K562 (cell line): ENCODE measurements at regions not wholly inside any gene's neighbourhood (a gene's known extent, or its start where the extent isn't known, plus 50 kb on each side); places are given as distances from the start of the nearest gene placed in this dataset.

ENCODE experiments used
- ATAC-seq: fragments of 200-7000 bp; cut with Tn5 transposase; 3 replicates; pipeline ENCODE4 v1.9.1; 2020; ENCODE audit warnings: moderate library complexity
- BruUV-seq: library from RNA; stranded (reverse); fragments of 400-500 nt; replicated peaks from 2 replicates; lab custom pipeline; 2021; lab: Mats Ljungman, UMichigan
- CTCF ChIA-PET: fragments of 300-600 bp; formaldehyde crosslinking; extraction: SDS; loops from one replicate; lab custom pipeline; 2021; ENCODE audit warnings: low intra/inter-chr PET ratio; lab: Yijun Ruan, JAX
- POLR2A ChIA-PET: fragments of 300-600, 350-650 bp; sonication (Branson Sonifier 250); formaldehyde crosslinking; extraction: SDS; loops from one replicate; lab custom pipeline; 2021; ENCODE audit warnings: antibody characterized with exemption, inconsistent platforms; lab: Yijun Ruan, JAX
- DNase-seq, 4 experiments: peaks; one replicate each; pipeline versions ENCODE4 v3.0.0 to v3.0.0-alpha.2; 2011 to 2018; ENCODE audit warnings: low spot score in 3 of 4, mixed read lengths in 3 of 4; ENCODE audit errors: extremely low read depth in 1 of 4
- FAIRE-seq: peaks from 2 replicates; lab custom pipeline; 2011; peaks lifted over from hg19 to GRCh38; lab: Jason Lieb, UNC
- H2AFZ ChIP-seq: 2 replicates; pipeline ENCODE4 v1.6.0; 2011; ENCODE audit warnings: low read depth, low read length, control low read depth, inconsistent platforms
- H3K27ac ChIP-seq: fragments of 200-600 bp; 3 replicates; pipeline ENCODE4 v1.8.0; 2011; ENCODE audit warnings: low read depth, mild to moderate bottlenecking, control low read depth, inconsistent platforms, low read length, moderate library complexity, mixed read lengths; ENCODE audit errors: extremely low read depth
- H3K27me3 ChIP-seq, 2 experiments: fragments of 300-600 bp in 1 of 2; 2 replicates in 1 of 2; 3 replicates in 1 of 2; pipeline versions ENCODE4 v1.6.0 to v1.8.0; 2011; ENCODE audit warnings: inconsistent platforms in 2 of 2, low read length in 2 of 2, mild to moderate bottlenecking in 1 of 2, mixed read lengths in 1 of 2, moderate library complexity in 1 of 2; ENCODE audit not compliant: control insufficient read depth in 2 of 2, insufficient read depth in 2 of 2
- H3K36me3 ChIP-seq: fragments of 300-600 bp; 3 replicates; pipeline ENCODE4 v1.8.0; 2011; ENCODE audit warnings: mild to moderate bottlenecking, low read length, inconsistent platforms; ENCODE audit not compliant: control insufficient read depth, insufficient read depth
- H3K4me1 ChIP-seq, 2 experiments: fragments of 200-600 bp in 1 of 2; replicated peaks in 1 of 2; 2 replicates in 1 of 2; 3 replicates in 1 of 2; pipeline versions ENCODE4 v1.5.1 to v1.8.0; 2011; ENCODE audit warnings: inconsistent platforms in 2 of 2, low read length in 2 of 2, mild to moderate bottlenecking in 1 of 2, mixed read lengths in 1 of 2, moderate library complexity in 1 of 2; ENCODE audit not compliant: control insufficient read depth in 2 of 2, insufficient read depth in 2 of 2
- H3K4me2 ChIP-seq: 2 replicates; pipeline ENCODE4 v1.6.1; 2011; ENCODE audit warnings: low read length, control low read depth, inconsistent platforms, mixed read lengths; ENCODE audit not compliant: insufficient read depth
- H3K4me3 ChIP-seq: fragments of 200-600 bp; sonication (generic), shearing (Covaris generic); 2 replicates; pipeline ENCODE4 v1.5.1; 2016; ENCODE audit warnings: control low read depth, inconsistent platforms
- H3K79me2 ChIP-seq: fragments of 200-600 bp; 3 replicates; pipeline ENCODE4 v1.8.0; 2011; ENCODE audit warnings: low read length, inconsistent platforms; ENCODE audit not compliant: control insufficient read depth, insufficient read depth
- H3K9ac ChIP-seq, 2 experiments: 2 replicates each; pipeline versions ENCODE4 v1.6.0 to v1.6.1; 2011; ENCODE audit warnings: low read depth in 2 of 2, low read length in 2 of 2, control low read depth in 1 of 2, inconsistent platforms in 1 of 2, mild to moderate bottlenecking in 1 of 2, mixed read lengths in 1 of 2; ENCODE audit not compliant: insufficient read depth in 1 of 2
- H3K9me1 ChIP-seq: one replicate; pipeline ENCODE4 v1.6.0; 2011; ENCODE audit warnings: inconsistent platforms, mild to moderate bottlenecking, low read length, moderate library complexity; ENCODE audit not compliant: control insufficient read depth, insufficient read depth
- H3K9me3 ChIP-seq: replicated peaks from 2 replicates; pipeline ENCODE4 v1.5.1; 2011; ENCODE audit warnings: low read depth, low read length, inconsistent platforms; ENCODE audit not compliant: control insufficient read depth, insufficient read depth
- H4K20me1 ChIP-seq: replicated peaks from 2 replicates; pipeline ENCODE4 v1.6.1; 2011; ENCODE audit warnings: low read length, inconsistent platforms, mixed read lengths; ENCODE audit not compliant: control insufficient read depth, insufficient read depth
- ADNP ChIP-seq: fragments of 200-800 bp; sonication (Bioruptor generic); IDR thresholded peaks from 2 replicates; pipeline ENCODE4 v1.6.1; 2016; ENCODE audit warnings: missing genetic modification characterization, missing compliant biosample characterization
- RAD51 ChIP-seq: fragments of 450-650 bp; IDR thresholded peaks from 2 replicates; pipeline ENCODE4 v1.7.1; 2016; ENCODE audit warnings: low read depth, mild to moderate bottlenecking, borderline replicate concordance
- SNRNP70 ChIP-seq: fragments of 200-400 bp; formaldehyde crosslinking; optimal IDR thresholded peaks from 2 replicates; pipeline ENCODE3; 2017; ENCODE audit warnings: low read depth, low read length
- ZNF23 ChIP-seq: fragments of 250-450 bp; sonication (Bioruptor Pico); IDR thresholded peaks from 2 replicates; pipeline ENCODE4 v1.4.0; 2020; ENCODE audit warnings: mild to moderate bottlenecking
- ZNF696 ChIP-seq: fragments of 250-450 bp; sonication (Bioruptor Pico); conservative IDR thresholded peaks from 2 replicates; pipeline ENCODE4 v1.4.0; 2020; ENCODE audit warnings: mild to moderate bottlenecking, moderate library complexity
- WGBS: fragments of 100-300 bp; shearing (Covaris generic); methylation state at CpG from one replicate; pipeline ENCODE4 v1.1.6; 2016; ENCODE audit warnings: low coverage, mixed read lengths; ENCODE audit not compliant: insufficient coverage; ENCODE audit errors: missing lambda C conversion rate; 5-methylcytosine and 5-hydroxymethylcytosine counted together
- in situ Hi-C: fragments of 300-500 bp; cut with MboI; formaldehyde crosslinking; loops from 4 replicates; pipeline ENCODE4 v1.15.0; 2018; ENCODE audit warnings: inconsistent platforms, mixed read lengths
- intact Hi-C: fragments of 100-400 bp; cut with micrococcal nuclease; formaldehyde crosslinking; loops from 2 replicates; pipeline ENCODE4 v1.14.2; 2022
- TF ChIP-seq, protein P1 (sequence below): sonication (generic); IDR thresholded peaks from 2 replicates; pipeline ENCODE4 v1.6.1; 2016
- TF ChIP-seq, protein P2 (sequence below): sonication (generic); formaldehyde crosslinking; IDR thresholded peaks from 2 replicates; pipeline ENCODE4 v1.8.0; 2022; ENCODE audit warnings: missing genetic modification reagents, mild to moderate bottlenecking, borderline replicate concordance
- TF ChIP-seq, protein P3 (sequence below): fragments of 450-650 bp; IDR thresholded peaks from 2 replicates; pipeline ENCODE4 v1.6.1; 2017; ENCODE audit warnings: antibody characterized with exemption, mild to moderate bottlenecking

DNA sequence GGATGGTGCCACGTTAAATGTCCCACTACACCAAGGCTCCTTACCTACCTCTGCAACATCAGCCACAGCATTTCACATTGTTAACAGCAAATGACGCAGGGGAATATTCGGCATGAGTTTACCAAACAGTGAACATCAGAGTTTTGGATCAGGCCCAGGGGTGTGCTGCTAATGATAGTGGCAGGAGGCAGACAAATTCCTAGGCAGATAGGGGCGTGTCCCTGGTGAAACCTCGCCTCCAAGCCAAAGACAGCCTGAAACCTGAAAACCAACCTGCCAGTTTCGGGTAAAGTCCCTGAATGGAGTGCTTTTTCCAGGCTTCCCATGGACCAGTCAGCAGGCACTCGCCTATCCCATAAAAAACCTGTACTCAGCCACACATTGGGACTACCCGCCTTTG is 133.6 kb downstream of the SH3BGRL2 start (continued):
- TF ChIP-seq, protein P1, sequence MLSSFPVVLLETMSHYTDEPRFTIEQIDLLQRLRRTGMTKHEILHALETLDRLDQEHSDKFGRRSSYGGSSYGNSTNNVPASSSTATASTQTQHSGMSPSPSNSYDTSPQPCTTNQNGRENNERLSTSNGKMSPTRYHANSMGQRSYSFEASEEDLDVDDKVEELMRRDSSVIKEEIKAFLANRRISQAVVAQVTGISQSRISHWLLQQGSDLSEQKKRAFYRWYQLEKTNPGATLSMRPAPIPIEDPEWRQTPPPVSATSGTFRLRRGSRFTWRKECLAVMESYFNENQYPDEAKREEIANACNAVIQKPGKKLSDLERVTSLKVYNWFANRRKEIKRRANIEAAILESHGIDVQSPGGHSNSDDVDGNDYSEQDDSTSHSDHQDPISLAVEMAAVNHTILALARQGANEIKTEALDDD, result no peak
- TF ChIP-seq ADNP, result no peak
- no peak for TF ChIP-seq ZNF23 (CRISPR knock-in tag)
- TF ChIP-seq, protein P2, sequence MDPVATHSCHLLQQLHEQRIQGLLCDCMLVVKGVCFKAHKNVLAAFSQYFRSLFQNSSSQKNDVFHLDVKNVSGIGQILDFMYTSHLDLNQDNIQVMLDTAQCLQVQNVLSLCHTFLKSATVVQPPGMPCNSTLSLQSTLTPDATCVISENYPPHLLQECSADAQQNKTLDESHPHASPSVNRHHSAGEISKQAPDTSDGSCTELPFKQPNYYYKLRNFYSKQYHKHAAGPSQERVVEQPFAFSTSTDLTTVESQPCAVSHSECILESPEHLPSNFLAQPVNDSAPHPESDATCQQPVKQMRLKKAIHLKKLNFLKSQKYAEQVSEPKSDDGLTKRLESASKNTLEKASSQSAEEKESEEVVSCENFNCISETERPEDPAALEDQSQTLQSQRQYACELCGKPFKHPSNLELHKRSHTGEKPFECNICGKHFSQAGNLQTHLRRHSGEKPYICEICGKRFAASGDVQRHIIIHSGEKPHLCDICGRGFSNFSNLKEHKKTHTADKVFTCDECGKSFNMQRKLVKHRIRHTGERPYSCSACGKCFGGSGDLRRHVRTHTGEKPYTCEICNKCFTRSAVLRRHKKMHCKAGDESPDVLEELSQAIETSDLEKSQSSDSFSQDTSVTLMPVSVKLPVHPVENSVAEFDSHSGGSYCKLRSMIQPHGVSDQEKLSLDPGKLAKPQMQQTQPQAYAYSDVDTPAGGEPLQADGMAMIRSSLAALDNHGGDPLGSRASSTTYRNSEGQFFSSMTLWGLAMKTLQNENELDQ (CRISPR knock-in tag), result no peak
- TF ChIP-seq ZNF696 (CRISPR knock-in tag), result no peak
- TF ChIP-seq SNRNP70, result no peak
- no peak for TF ChIP-seq RAD51
- TF ChIP-seq, all 486 proteins: peak for 0

DNA sequence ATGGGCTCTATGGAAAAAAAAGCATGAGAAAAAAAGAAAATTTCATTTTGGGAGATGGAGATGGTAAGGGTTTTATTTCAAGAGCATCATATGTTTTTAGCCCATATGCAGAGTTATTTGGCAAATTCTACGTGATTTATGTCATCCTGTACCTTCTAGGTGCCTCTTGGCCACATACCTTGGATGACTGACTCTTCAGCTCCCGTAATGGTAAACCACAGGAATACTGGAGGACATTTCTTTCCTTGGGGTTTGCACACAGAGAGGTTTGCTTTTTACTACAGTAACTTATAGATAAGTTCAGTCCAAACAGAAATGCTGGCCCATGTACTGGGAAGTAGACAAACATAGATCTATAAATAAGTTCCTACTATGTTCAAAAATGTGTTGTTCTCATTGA is 132.2 kb downstream of the SH3BGRL2 start:
- intact Hi-C loops (no loop called here), in situ Hi-C loops (no loop called here)
- CTCF ChIA-PET, result no interaction called here
- H3K36me3 ChIP-seq, result no peaks in the 10 kb centered on the region
- ATAC-seq (no peak), FAIRE-seq (no peak), DNase-seq (no peak)
- no peak overlapping the region for H2AFZ ChIP-seq
- no peaks in the 10 kb centered on the region for H4K20me1 ChIP-seq
- POLR2A ChIA-PET, result no interaction called here
- no peaks in the 10 kb centered on the region for H3K4me1 ChIP-seq
- H3K79me2 ChIP-seq, result no peaks in the 10 kb centered on the region
- no TSS peak for BruUV-seq
- WGBS, result 8% methylated on average over 2 of the region's 2 CpGs
- H3K9ac ChIP-seq, result no peak overlapping the region
- H3K4me2 ChIP-seq, result no peak overlapping the region
- no peak overlapping the region for H3K27ac ChIP-seq
- no peaks in the 10 kb centered on the region for H3K9me3 ChIP-seq
- no peaks in the 10 kb centered on the region for H3K9me1 ChIP-seq
- TF ChIP-seq, protein P3, sequence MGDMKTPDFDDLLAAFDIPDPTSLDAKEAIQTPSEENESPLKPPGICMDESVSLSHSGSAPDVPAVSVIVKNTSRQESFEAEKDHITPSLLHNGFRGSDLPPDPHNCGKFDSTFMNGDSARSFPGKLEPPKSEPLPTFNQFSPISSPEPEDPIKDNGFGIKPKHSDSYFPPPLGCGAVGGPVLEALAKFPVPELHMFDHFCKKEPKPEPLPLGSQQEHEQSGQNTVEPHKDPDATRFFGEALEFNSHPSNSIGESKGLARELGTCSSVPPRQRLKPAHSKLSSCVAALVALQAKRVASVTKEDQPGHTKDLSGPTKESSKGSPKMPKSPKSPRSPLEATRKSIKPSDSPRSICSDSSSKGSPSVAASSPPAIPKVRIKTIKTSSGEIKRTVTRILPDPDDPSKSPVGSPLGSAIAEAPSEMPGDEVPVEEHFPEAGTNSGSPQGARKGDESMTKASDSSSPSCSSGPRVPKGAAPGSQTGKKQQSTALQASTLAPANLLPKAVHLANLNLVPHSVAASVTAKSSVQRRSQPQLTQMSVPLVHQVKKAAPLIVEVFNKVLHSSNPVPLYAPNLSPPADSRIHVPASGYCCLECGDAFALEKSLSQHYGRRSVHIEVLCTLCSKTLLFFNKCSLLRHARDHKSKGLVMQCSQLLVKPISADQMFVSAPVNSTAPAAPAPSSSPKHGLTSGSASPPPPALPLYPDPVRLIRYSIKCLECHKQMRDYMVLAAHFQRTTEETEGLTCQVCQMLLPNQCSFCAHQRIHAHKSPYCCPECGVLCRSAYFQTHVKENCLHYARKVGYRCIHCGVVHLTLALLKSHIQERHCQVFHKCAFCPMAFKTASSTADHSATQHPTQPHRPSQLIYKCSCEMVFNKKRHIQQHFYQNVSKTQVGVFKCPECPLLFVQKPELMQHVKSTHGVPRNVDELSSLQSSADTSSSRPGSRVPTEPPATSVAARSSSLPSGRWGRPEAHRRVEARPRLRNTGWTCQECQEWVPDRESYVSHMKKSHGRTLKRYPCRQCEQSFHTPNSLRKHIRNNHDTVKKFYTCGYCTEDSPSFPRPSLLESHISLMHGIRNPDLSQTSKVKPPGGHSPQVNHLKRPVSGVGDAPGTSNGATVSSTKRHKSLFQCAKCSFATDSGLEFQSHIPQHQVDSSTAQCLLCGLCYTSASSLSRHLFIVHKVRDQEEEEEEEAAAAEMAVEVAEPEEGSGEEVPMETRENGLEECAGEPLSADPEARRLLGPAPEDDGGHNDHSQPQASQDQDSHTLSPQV, result no peak
- no peak overlapping the region for H3K4me3 ChIP-seq
- H3K27me3 ChIP-seq, result peaks cover 0 to 10% of the 10 kb centered on the region in 2 experiments; a peak in 3 of 5 replicates
